CD4-positive, alpha-beta T cell (primary cell): ENCODE measurements at regions not wholly inside any gene's neighbourhood (a gene's known extent, or its start where the extent isn't known, plus 50 kb on each side); places are given as distances from the start of the nearest gene placed in this dataset.

Experiments used
- ATAC-seq: fragments of 200-7000 bp; cut with Tn5 transposase; one replicate; pipeline ENCODE4 v1.10.0; 2022; ENCODE audit warnings: mild to moderate bottlenecking; ENCODE audit not compliant: poor library complexity
- CTCF ChIA-PET: fragments of 350-600 bp; sonication (Branson Sonifier 250); formaldehyde crosslinking; loops from one replicate; lab custom pipeline; 2021; ENCODE audit warnings: antibody characterized with exemption, inconsistent platforms; lab: Charles Lee
- POLR2A ChIA-PET: fragments of 350-600 bp; sonication (Branson Sonifier 250); formaldehyde crosslinking; loops from one replicate; lab custom pipeline; 2021; ENCODE audit warnings: antibody characterized with exemption, inconsistent platforms; lab: Charles Lee
- DNase-seq, 14 experiments: peaks; one replicate each; pipeline ENCODE4 v3.0.0-alpha.2; 2013 to 2020; ENCODE audit warnings: mixed read lengths in 2 of 14
- H3K27ac ChIP-seq, 2 donors: one replicate each; pipeline versions ENCODE4 v1.5.1 to v1.7.0; 2013; ENCODE audit warnings: low read length in 2 of 2, low read depth in 1 of 2, mild to moderate bottlenecking in 1 of 2
- H3K27me3 ChIP-seq, 2 experiments: 1 replicate in 1 of 2; 2 replicates in 1 of 2; pipeline versions ENCODE4 v1.6.1 to v1.7.0; 2013; ENCODE audit warnings: low read length in 2 of 2, control low read depth in 1 of 2, mild to moderate bottlenecking in 1 of 2, moderate library complexity in 1 of 2; ENCODE audit not compliant: insufficient read depth in 2 of 2, control insufficient read depth in 1 of 2
- H3K36me3 ChIP-seq: one replicate; pipeline ENCODE4 v1.6.1; 2013; ENCODE audit warnings: low read length, control low read depth; ENCODE audit not compliant: insufficient read depth
- H3K4me1 ChIP-seq: one replicate; pipeline ENCODE4 v1.6.1; 2013; ENCODE audit warnings: low read length, control low read depth; ENCODE audit not compliant: insufficient read depth
- H3K4me3 ChIP-seq: one replicate; pipeline ENCODE4 v1.5.1; 2013; ENCODE audit warnings: mild to moderate bottlenecking, low read length, moderate library complexity
- H3K9me3 ChIP-seq, 2 experiments: 1 replicate in 1 of 2; 2 replicates in 1 of 2; pipeline versions ENCODE4 v1.6.1 to v1.7.0; 2013; ENCODE audit warnings: low read length in 2 of 2, mild to moderate bottlenecking in 2 of 2, control low read depth in 1 of 2, moderate library complexity in 1 of 2; ENCODE audit not compliant: control insufficient read depth in 1 of 2, insufficient read depth in 1 of 2
- H3K27ac Mint-ChIP-seq: one replicate; pipeline ENCODE4 v1.8.0; 2020; ENCODE audit warnings: mixed read lengths
- H3K27me3 Mint-ChIP-seq: one replicate; pipeline ENCODE4 v1.8.0; 2021; ENCODE audit warnings: mixed read lengths
- H3K36me3 Mint-ChIP-seq: one replicate; pipeline ENCODE4 v1.8.0; 2021; ENCODE audit warnings: low read depth, mixed read lengths
- H3K4me1 Mint-ChIP-seq: one replicate; pipeline ENCODE4 v1.8.0; 2021; ENCODE audit warnings: low read depth, mixed read lengths
- H3K4me3 Mint-ChIP-seq: one replicate; pipeline ENCODE4 v1.8.0; 2020; ENCODE audit warnings: mild to moderate bottlenecking, mixed read lengths
- H3K9me3 Mint-ChIP-seq: one replicate; pipeline ENCODE4 v1.8.0; 2020; ENCODE audit warnings: mixed read lengths
- CTCF ChIP-seq: fragments of 200-600 bp; IDR thresholded peaks from one replicate; pipeline ENCODE4 v1.8.0; 2022; ENCODE audit warnings: antibody characterized with exemption, mild to moderate bottlenecking
- intact Hi-C, 2 experiments: fragments of 100-400 bp; cut with DNase I in 1 of 2; cut with micrococcal nuclease in 1 of 2; formaldehyde crosslinking; loops; one replicate each; pipeline versions ENCODE4 v1.15.1 to v1.9.0; 2023 to 2025; cut with DNase I, micrococcal nuclease

GRCh38 chr6:165970001-165970400 lies 197.7 kb downstream of the TBXT start:
- no peaks in the 10 kb centered on the region for H3K4me1 Mint-ChIP-seq
- H3K27me3 Mint-ChIP-seq, result no peaks in the 10 kb centered on the region
- Histone ChIP-seq H3K4me1 (no peaks in the 10 kb centered on the region), H3K27me3 (no peaks in the 10 kb centered on the region), H3K36me3 (no peaks in the 10 kb centered on the region), H3K27ac (no peak overlapping the region), H3K4me3 (no peak overlapping the region), H3K9me3 (peaks cover 0 to 2% of the 10 kb centered on the region in 2 experiments)
- ATAC-seq (no peak), DNase-seq (no peak)
- H3K36me3 Mint-ChIP-seq, result no peaks in the 10 kb centered on the region
- no peaks in the 10 kb centered on the region for H3K9me3 Mint-ChIP-seq
- no peak overlapping the region for H3K27ac Mint-ChIP-seq
- ChIA-PET POLR2A (no interaction called here), CTCF (no interaction called here)
- intact Hi-C loops, result no loop called here
- TF ChIP-seq CTCF, result no peak
- no peak overlapping the region for H3K4me3 Mint-ChIP-seq

- Histone ChIP-seq H3K27ac (no peak overlapping the region), H3K9me3 (peaks cover 0 to 5% of the 10 kb centered on the region in 2 experiments), H3K27me3 (no peaks in the 10 kb centered on the region), H3K36me3 (no peaks in the 10 kb centered on the region), H3K4me3 (no peak overlapping the region), H3K4me1 (no peaks in the 10 kb centered on the region)
- POLR2A ChIA-PET, result no interaction called here
- DNase-seq, result no peak
- Mint-ChIP-seq H3K36me3 (no peaks in the 10 kb centered on the region), H3K27me3 (no peaks in the 10 kb centered on the region), H3K4me1 (no peaks in the 10 kb centered on the region), H3K4me3 (no peak overlapping the region), H3K27ac (no peak overlapping the region), H3K9me3 (no peaks in the 10 kb centered on the region)
- ATAC-seq, result no peak
- intact Hi-C loops, result no loop called here
- CTCF ChIA-PET, result no interaction called here
- no peak for TF ChIP-seq CTCF
Observed at GRCh38 chr6:165969184-165969583, 198.5 kb downstream of the TBXT start.

DNA sequence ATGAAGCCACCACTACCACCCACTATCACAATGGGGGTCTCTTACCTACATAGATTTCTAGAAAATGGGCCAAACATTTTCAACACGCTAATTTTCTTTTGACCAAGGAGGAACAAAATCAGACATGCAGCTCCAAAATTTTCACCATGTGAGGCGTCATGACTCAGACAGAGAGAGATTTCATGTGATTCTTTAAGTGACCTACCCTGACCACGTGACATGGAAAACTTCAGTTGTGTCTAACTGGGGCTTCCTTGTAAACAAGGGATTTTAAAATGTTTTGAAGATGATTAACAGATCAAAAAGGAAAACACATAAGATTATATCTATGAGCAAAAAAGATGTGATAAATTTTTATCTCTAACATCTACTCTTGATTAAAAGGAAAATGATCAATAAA lies 199.2 kb downstream of the TBXT start:
- H3K4me3 Mint-ChIP-seq, result no peak overlapping the region
- ChIA-PET POLR2A (no interaction called here), CTCF (no interaction called here)
- no peak overlapping the region for H3K4me3 ChIP-seq
- ATAC-seq (no peak), DNase-seq (no peak)
- no peaks in the 10 kb centered on the region for H3K27me3 Mint-ChIP-seq
- no peaks in the 10 kb centered on the region for H3K36me3 ChIP-seq
- H3K27ac ChIP-seq, result no peak overlapping the region
- H3K9me3 ChIP-seq, result peaks cover 0 to 5% of the 10 kb centered on the region in 2 experiments
- no peaks in the 10 kb centered on the region for H3K9me3 Mint-ChIP-seq
- no peak overlapping the region for H3K27ac Mint-ChIP-seq
- peaks cover 0 to 2% of the 10 kb centered on the region in 2 experiments for H3K27me3 ChIP-seq
- no peaks in the 10 kb centered on the region for H3K4me1 ChIP-seq
- H3K4me1 Mint-ChIP-seq, result no peaks in the 10 kb centered on the region
- no peak for TF ChIP-seq CTCF
- no peaks in the 10 kb centered on the region for H3K36me3 Mint-ChIP-seq
- intact Hi-C loops, result no loop called here
